Naive thymus-derived CD4-positive, alpha-beta T cell (primary cell): ENCODE measurements at regions not wholly inside any gene's neighbourhood (a gene's known extent, or its start where the extent isn't known, plus 50 kb on each side); places are given as distances from the start of the nearest gene placed in this dataset.

Source experiments
- ATAC-seq: fragments of 150-1000 bp; cut with Tn5 transposase; 2 replicates; pipeline ENCODE4 v1.10.0; 2021; ENCODE audit warnings: mild to moderate bottlenecking, moderate library complexity
- CTCF ChIA-PET: fragments of 350-600 bp; sonication (Branson Sonifier 250); formaldehyde crosslinking; loops from one replicate; lab custom pipeline; 2021; ENCODE audit warnings: antibody characterized with exemption; lab: Charles Lee
- POLR2A ChIA-PET: fragments of 350-600 bp; sonication (Branson Sonifier 250); formaldehyde crosslinking; loops from one replicate; lab custom pipeline; 2021; ENCODE audit warnings: antibody characterized with exemption, inconsistent platforms; lab: Charles Lee
- DNase-seq, 9 donors: peaks; one replicate each; pipeline versions ENCODE4 v3.0.0 to v3.0.0-alpha.2; 2020 to 2022; ENCODE audit warnings: mixed read lengths in 1 of 9
- H3K27ac ChIP-seq: one replicate; pipeline ENCODE4 v1.7.0; 2013; ENCODE audit warnings: mild to moderate bottlenecking, low read depth, low read length, moderate library complexity
- H3K27me3 ChIP-seq, 2 donors: one replicate each; pipeline ENCODE4 v1.7.0; 2013; ENCODE audit warnings: low read length in 2 of 2, mild to moderate bottlenecking in 2 of 2, moderate library complexity in 2 of 2; ENCODE audit not compliant: control insufficient read depth in 2 of 2, insufficient read depth in 2 of 2
- H3K36me3 ChIP-seq, 3 experiments: 1 replicate in 2 of 3; 2 replicates in 1 of 3; pipeline ENCODE4 v1.7.0; 2013; ENCODE audit warnings: low read length in 3 of 3, mild to moderate bottlenecking in 3 of 3, moderate library complexity in 1 of 3; ENCODE audit not compliant: insufficient read depth in 3 of 3, control insufficient read depth in 2 of 3
- H3K4me1 ChIP-seq, 2 donors: one replicate each; pipeline ENCODE4 v1.7.0; 2013; ENCODE audit warnings: low read length in 2 of 2, mild to moderate bottlenecking in 2 of 2, moderate library complexity in 1 of 2; ENCODE audit not compliant: control insufficient read depth in 2 of 2, insufficient read depth in 2 of 2
- H3K4me3 ChIP-seq: 2 replicates; pipeline ENCODE4 v1.7.0; 2013; ENCODE audit warnings: mild to moderate bottlenecking, low read length
- H3K9me3 ChIP-seq, 3 experiments: 1 replicate in 2 of 3; 2 replicates in 1 of 3; pipeline ENCODE4 v1.7.0; 2013; ENCODE audit warnings: low read length in 3 of 3; ENCODE audit not compliant: control insufficient read depth in 2 of 3
- H3K27ac Mint-ChIP-seq, 9 donors: one replicate each; pipeline ENCODE4 v1.8.0; 2020 to 2022; ENCODE audit warnings: mixed read lengths in 9 of 9, mild to moderate bottlenecking in 8 of 9, moderate library complexity in 5 of 9, inconsistent platforms in 2 of 9
- H3K27me3 Mint-ChIP-seq, 5 donors: one replicate each; pipeline ENCODE4 v1.8.0; 2021 to 2022; ENCODE audit warnings: mixed read lengths in 5 of 5, mild to moderate bottlenecking in 1 of 5
- H3K36me3 Mint-ChIP-seq, 5 donors: one replicate each; pipeline ENCODE4 v1.8.0; 2020 to 2022; ENCODE audit warnings: mixed read lengths in 5 of 5, mild to moderate bottlenecking in 3 of 5, inconsistent platforms in 1 of 5
- H3K4me1 Mint-ChIP-seq, 7 donors: one replicate each; pipeline ENCODE4 v1.8.0; 2020 to 2022; ENCODE audit warnings: mixed read lengths in 7 of 7, mild to moderate bottlenecking in 3 of 7, inconsistent platforms in 1 of 7
- H3K4me3 Mint-ChIP-seq, 10 donors: one replicate each; pipeline ENCODE4 v1.8.0; 2020 to 2022; ENCODE audit warnings: mild to moderate bottlenecking in 10 of 10, mixed read lengths in 10 of 10, moderate library complexity in 6 of 10, inconsistent platforms in 2 of 10
- H3K9me3 Mint-ChIP-seq, 11 donors: one replicate each; pipeline ENCODE4 v1.8.0; 2020 to 2022; ENCODE audit warnings: mixed read lengths in 11 of 11, mild to moderate bottlenecking in 4 of 11, inconsistent platforms in 1 of 11, moderate library complexity in 1 of 11
- intact Hi-C, 2 donors: fragments of 100-400 bp; cut with micrococcal nuclease; formaldehyde crosslinking; loops; one replicate each; pipeline ENCODE4 v1.15.1; 2023

GRCh38 chr5:43947935-43948334 is 345.0 kb downstream of the NNT start:
- Mint-ChIP-seq H3K27me3 (no peaks in the 10 kb centered on the region), H3K4me1 (no peaks in the 10 kb centered on the region), H3K4me3 (no peak overlapping the region), H3K9me3 (peaks cover 0 to 31% (median 8%) of the 10 kb centered on the region in 11 donors), H3K27ac (no peak overlapping the region), H3K36me3 (no peaks in the 10 kb centered on the region)
- no peak overlapping the region for H3K4me3 ChIP-seq
- DNase-seq: no peak
- H3K4me1 ChIP-seq: no peaks in the 10 kb centered on the region
- ATAC-seq: no peak
- H3K9me3 ChIP-seq: peaks cover 0 to 3% (median 0%) of the 10 kb centered on the region in 3 experiments
- intact Hi-C loops: no loop called here
- ChIA-PET POLR2A (no interaction called here), CTCF (no interaction called here)
- no peaks in the 10 kb centered on the region for H3K36me3 ChIP-seq
- no peak overlapping the region for H3K27ac ChIP-seq
- no peaks in the 10 kb centered on the region for H3K27me3 ChIP-seq

GRCh38 chr5:43941806-43942205 is 338.8 kb downstream of the NNT start:
- ChIA-PET CTCF (no interaction called here), POLR2A (no interaction called here)
- H3K27ac ChIP-seq: no peak overlapping the region

GRCh38 chr5:43940562-43940961 is 337.6 kb downstream of the NNT start:
- H3K4me3 Mint-ChIP-seq: no peak overlapping the region
- H3K9me3 Mint-ChIP-seq: peaks cover 0 to 46% (median 12%) of the 10 kb centered on the region in 11 donors
- Histone ChIP-seq H3K27ac (no peak overlapping the region), H3K4me3 (no peak overlapping the region), H3K36me3 (no peaks in the 10 kb centered on the region), H3K4me1 (no peaks in the 10 kb centered on the region), H3K9me3 (no peaks in the 10 kb centered on the region), H3K27me3 (no peaks in the 10 kb centered on the region)
- no peak for ATAC-seq
- H3K27ac Mint-ChIP-seq: no peak overlapping the region
- no peak for DNase-seq
- no peaks in the 10 kb centered on the region for H3K4me1 Mint-ChIP-seq
- ChIA-PET CTCF (no interaction called here), POLR2A (no interaction called here)
- intact Hi-C loops: no loop called here
- no peaks in the 10 kb centered on the region for H3K27me3 Mint-ChIP-seq
- no peaks in the 10 kb centered on the region for H3K36me3 Mint-ChIP-seq

More at GRCh38 chr5:43941806-43942205, 338.8 kb downstream of the NNT start:
- Histone ChIP-seq H3K36me3 (no peaks in the 10 kb centered on the region), H3K4me3 (no peak overlapping the region), H3K9me3 (no peaks in the 10 kb centered on the region), H3K27me3 (no peaks in the 10 kb centered on the region), H3K4me1 (no peaks in the 10 kb centered on the region)
- Mint-ChIP-seq H3K36me3 (no peaks in the 10 kb centered on the region), H3K27me3 (no peaks in the 10 kb centered on the region), H3K9me3 (peaks cover 0 to 49% (median 10%) of the 10 kb centered on the region in 11 donors), H3K4me1 (no peaks in the 10 kb centered on the region), H3K4me3 (no peak overlapping the region), H3K27ac (no peak overlapping the region)
- ATAC-seq (no peak), DNase-seq (no peak)
- intact Hi-C loops: no loop called here

- H3K4me1 ChIP-seq: no peaks in the 10 kb centered on the region
- no peak overlapping the region for H3K27ac ChIP-seq
- H3K27me3 Mint-ChIP-seq: no peaks in the 10 kb centered on the region
- no peak overlapping the region for H3K4me3 ChIP-seq
- H3K36me3 Mint-ChIP-seq: peaks cover 0 to 3% (median 0%) of the 10 kb centered on the region in 5 donors
- no peaks in the 10 kb centered on the region for H3K9me3 ChIP-seq
- no peaks in the 10 kb centered on the region for H3K4me1 Mint-ChIP-seq
- H3K27ac Mint-ChIP-seq: no peak overlapping the region
- CTCF ChIA-PET: no interaction called here
- H3K27me3 ChIP-seq: no peaks in the 10 kb centered on the region
- no peak overlapping the region for H3K4me3 Mint-ChIP-seq
- H3K36me3 ChIP-seq: no peaks in the 10 kb centered on the region
- intact Hi-C loops: no loop called here
- DNase-seq (no peak), ATAC-seq (no peak)
- POLR2A ChIA-PET: interaction anchor here (0.6 kb wide), 1 partner anchor 1607 kb away, joined by 5 read pairs; no protein-coding TSS in a partner anchor
- peaks cover under 1 to 14% (median 4%) of the 10 kb centered on the region in 11 donors for H3K9me3 Mint-ChIP-seq
Measured at GRCh38 chr5:43926923-43927322, 323.9 kb downstream of the NNT start.

- Histone ChIP-seq H3K27ac (no peak overlapping the region), H3K36me3 (no peaks in the 10 kb centered on the region), H3K9me3 (peaks cover 0 to 6% (median 0%) of the 10 kb centered on the region in 3 experiments), H3K27me3 (no peaks in the 10 kb centered on the region), H3K4me1 (no peaks in the 10 kb centered on the region), H3K4me3 (no peak overlapping the region)
- intact Hi-C loops: no loop called here
- no peak for DNase-seq
- no peaks in the 10 kb centered on the region for H3K36me3 Mint-ChIP-seq
- CTCF ChIA-PET: no interaction called here
- H3K9me3 Mint-ChIP-seq: peaks cover 0 to 12% (median 2%) of the 10 kb centered on the region in 11 donors
- H3K27me3 Mint-ChIP-seq: no peaks in the 10 kb centered on the region
- ATAC-seq: no peak
- no peak overlapping the region for H3K27ac Mint-ChIP-seq
- H3K4me3 Mint-ChIP-seq: no peak overlapping the region
- H3K4me1 Mint-ChIP-seq: no peaks in the 10 kb centered on the region
- POLR2A ChIA-PET: no interaction called here
Measured at GRCh38 chr5:43920422-43920821, 317.4 kb downstream of the NNT start.

GRCh38 chr5:43917925-43918324 is 314.9 kb downstream of the NNT start:
- Mint-ChIP-seq H3K27ac (no peak overlapping the region), H3K36me3 (no peaks in the 10 kb centered on the region), H3K4me1 (no peaks in the 10 kb centered on the region), H3K9me3 (peaks cover 0 to 12% (median 4%) of the 10 kb centered on the region in 11 donors), H3K27me3 (no peaks in the 10 kb centered on the region), H3K4me3 (no peak overlapping the region)
- intact Hi-C loops: no loop called here
- DNase-seq: no peak
- Histone ChIP-seq H3K27ac (no peak overlapping the region), H3K27me3 (no peaks in the 10 kb centered on the region), H3K36me3 (no peaks in the 10 kb centered on the region), H3K4me1 (no peaks in the 10 kb centered on the region), H3K4me3 (no peak overlapping the region), H3K9me3 (peaks cover 0 to 6% (median 0%) of the 10 kb centered on the region in 3 experiments)
- CTCF ChIA-PET: interaction anchor here (0.6 kb wide), 1 partner anchor 87 kb away, joined by 3 read pairs; no protein-coding TSS in a partner anchor
- no peak for ATAC-seq
- POLR2A ChIA-PET: no interaction called here

- no peak overlapping the region for H3K4me3 Mint-ChIP-seq
- CTCF ChIA-PET: no interaction called here
Measured at GRCh38 chr5:43903129-43903528, 300.1 kb downstream of the NNT start.

More at GRCh38 chr5:43903129-43903528, 300.1 kb downstream of the NNT start:
- Mint-ChIP-seq H3K9me3 (peaks cover 0 to 7% (median 4%) of the 10 kb centered on the region in 11 donors), H3K4me1 (no peaks in the 10 kb centered on the region), H3K27me3 (no peaks in the 10 kb centered on the region), H3K36me3 (no peaks in the 10 kb centered on the region), H3K27ac (no peak overlapping the region)
- ATAC-seq (no peak), DNase-seq (no peak)
- no peaks in the 10 kb centered on the region for H3K4me1 ChIP-seq
- no peaks in the 10 kb centered on the region for H3K27me3 ChIP-seq
- POLR2A ChIA-PET: no interaction called here
- no peak overlapping the region for H3K27ac ChIP-seq
- H3K4me3 ChIP-seq: no peak overlapping the region
- H3K36me3 ChIP-seq: no peaks in the 10 kb centered on the region
- H3K9me3 ChIP-seq: no peaks in the 10 kb centered on the region
- intact Hi-C loops: no loop called here
